PC-9 (cell line): ENCODE measurements at regions not wholly inside any gene's neighbourhood (a gene's known extent, or its start where the extent isn't known, plus 50 kb on each side); places are given as distances from the start of the nearest gene placed in this dataset.

Source experiments
- CTCF ChIP-seq: fragments of 200-600 bp; sonication (generic); conservative IDR thresholded peaks from 2 replicates; pipeline ENCODE4 v1.6.1; 2017; ENCODE audit warnings: mixed run types, antibody characterized with exemption, mild to moderate bottlenecking, moderate library complexity
- EZH2 ChIP-seq: fragments of 200-600 bp; sonication (generic); IDR thresholded peaks from 2 replicates; pipeline ENCODE4 v1.8.0; 2017; ENCODE audit warnings: antibody characterized with exemption, low read depth

DNA sequence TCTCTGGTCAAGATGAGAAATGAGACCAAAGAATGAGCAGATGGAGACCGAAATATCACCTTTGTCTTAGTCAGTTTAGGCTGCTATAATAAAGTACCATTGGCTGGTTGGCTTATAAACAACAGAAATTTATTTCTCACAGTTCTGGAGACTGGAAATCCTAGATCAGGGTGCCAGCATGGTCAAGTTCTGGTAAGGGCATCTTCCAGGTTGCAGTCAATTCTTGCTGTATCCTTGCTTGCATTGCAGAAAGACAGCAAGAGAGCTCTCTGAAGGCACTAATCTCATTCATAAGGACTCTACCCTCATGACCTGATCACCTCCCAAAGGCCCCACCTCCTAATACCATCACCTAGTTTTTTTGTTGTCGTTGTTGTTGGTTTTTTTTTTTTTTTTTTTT is 52.7 kb upstream of the MKLN1 start:
- TF ChIP-seq CTCF (no peak), EZH2 (no peak)
